Adrenal gland (tissue), 9 donors: ENCODE measurements at regions not wholly inside any gene's neighbourhood (a gene's known extent, or its start where the extent isn't known, plus 50 kb on each side); places are given as distances from the start of the nearest gene placed in this dataset.

Source experiments
- DNase-seq, 7 donors: peaks; one replicate each; pipeline ENCODE4 v3.0.0-alpha.2; 2019 to 2020
- H3K27ac ChIP-seq, 5 donors: fragments of 200-600 bp; sonication (generic) in 4 of 5; 1 replicate in 3 of 5; 2 replicates in 2 of 5; pipeline versions ENCODE4 v1.5.1 to v1.8.0; 2016 to 2020; ENCODE audit warnings: mild to moderate bottlenecking in 1 of 5
- H3K27me3 ChIP-seq: fragments of 200-600 bp; 2 replicates; pipeline ENCODE4 v1.8.0; 2021
- H3K36me3 ChIP-seq, 2 donors: fragments of 200-600 bp; replicated peaks in 1 of 2; 1 replicate in 1 of 2; 2 replicates in 1 of 2; pipeline versions ENCODE4 v1.5.1 to v1.8.0; 2018 to 2022
- H3K4me1 ChIP-seq, 2 donors: fragments of 200-600 bp; replicated peaks in 1 of 2; 1 replicate in 1 of 2; 2 replicates in 1 of 2; pipeline versions ENCODE4 v1.5.1 to v1.8.0; 2018 to 2021
- H3K4me3 ChIP-seq, 4 donors: fragments of 200-600 bp; sonication (generic) in 3 of 4; one replicate each; pipeline ENCODE4 v1.5.1; 2016 to 2018
- H3K9me3 ChIP-seq, 3 donors: fragments of 200-600 bp; sonication (generic) in 1 of 3; replicated peaks in 1 of 3; 1 replicate in 2 of 3; 2 replicates in 1 of 3; pipeline versions ENCODE4 v1.5.1 to v1.8.0; 2016 to 2021
- POLR2A ChIP-seq, 2 donors: fragments of 450-650 bp; IDR thresholded peaks; one replicate each; pipeline ENCODE4 v1.6.1; 2017; ENCODE audit warnings: antibody characterized with exemption in 2 of 2, mild to moderate bottlenecking in 2 of 2, moderate library complexity in 1 of 2
- WGBS, 4 donors: extraction: QIAGEN DNeasy Blood & Tissue Kit in 2 of 4; methylation state at CpG; one replicate each; pipeline versions ENCODE4 v1.1.5 to v1.1.7; 2013 to 2017; 5-methylcytosine and 5-hydroxymethylcytosine counted together
- intact Hi-C, 2 donors: fragments of 100-400 bp; cut with DNase I; formaldehyde crosslinking; loops; one replicate each; pipeline versions ENCODE4 v1.14.1 to v1.15.0; 2022 to 2023
- TF ChIP-seq, protein P1 (sequence below), 6 experiments: fragments of 450-650 bp in 4 of 6; fragments of 200-600 bp in 2 of 6; sonication (generic) in 1 of 6; IDR thresholded peaks; 1 replicate in 5 of 6; 2 replicates in 1 of 6; pipeline versions ENCODE4 v1.5.1 to v1.8.0; 2016 to 2021; ENCODE audit warnings: antibody characterized with exemption in 6 of 6, mild to moderate bottlenecking in 2 of 6, moderate library complexity in 1 of 6
- donor health status: healthy with polysubstance abuse.
- donor health status: Bipolar disorder and iron deficiency.
- donor health status: DM: yes; HTN: yes; CAD: no.
- donor health status: DM: no; HTN: no; CAD: no.
- donor health status: DM: no; HTN: no; CAD: no.

DNA sequence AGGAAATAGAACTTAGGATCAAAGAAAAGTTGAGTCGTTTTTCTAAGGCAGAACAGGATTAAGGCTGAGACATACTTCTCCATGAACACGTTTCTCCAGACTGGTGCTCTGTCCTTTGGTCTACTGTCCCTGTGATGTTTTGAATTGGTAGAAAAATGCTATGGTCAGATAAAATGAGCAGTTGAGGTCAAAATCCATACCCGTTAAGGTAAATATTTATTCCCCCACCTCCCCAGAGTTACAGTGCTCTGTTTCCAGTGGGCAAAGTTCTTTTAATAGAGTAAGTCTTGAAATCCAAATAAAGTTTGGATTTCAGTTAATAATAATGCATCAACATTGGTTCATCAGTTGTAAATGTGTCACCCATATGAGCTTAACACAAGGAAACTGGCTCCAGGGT lies 74.5 kb downstream of the PTHLH start:
- no peaks in the 10 kb centered on the region for H3K4me1 ChIP-seq
- 69 to 85% (median 79%) methylated on average over 3 of the region's 3 CpGs for WGBS, 4 donors
- no peaks in the 10 kb centered on the region for H3K27me3 ChIP-seq
- no peaks in the 10 kb centered on the region for H3K9me3 ChIP-seq
- H3K4me3 ChIP-seq: no peak overlapping the region
- intact Hi-C loops: no loop called here
- DNase-seq: no peak
- no peak overlapping the region for H3K27ac ChIP-seq
- H3K36me3 ChIP-seq: no peaks in the 10 kb centered on the region
- TF ChIP-seq, protein P1, sequence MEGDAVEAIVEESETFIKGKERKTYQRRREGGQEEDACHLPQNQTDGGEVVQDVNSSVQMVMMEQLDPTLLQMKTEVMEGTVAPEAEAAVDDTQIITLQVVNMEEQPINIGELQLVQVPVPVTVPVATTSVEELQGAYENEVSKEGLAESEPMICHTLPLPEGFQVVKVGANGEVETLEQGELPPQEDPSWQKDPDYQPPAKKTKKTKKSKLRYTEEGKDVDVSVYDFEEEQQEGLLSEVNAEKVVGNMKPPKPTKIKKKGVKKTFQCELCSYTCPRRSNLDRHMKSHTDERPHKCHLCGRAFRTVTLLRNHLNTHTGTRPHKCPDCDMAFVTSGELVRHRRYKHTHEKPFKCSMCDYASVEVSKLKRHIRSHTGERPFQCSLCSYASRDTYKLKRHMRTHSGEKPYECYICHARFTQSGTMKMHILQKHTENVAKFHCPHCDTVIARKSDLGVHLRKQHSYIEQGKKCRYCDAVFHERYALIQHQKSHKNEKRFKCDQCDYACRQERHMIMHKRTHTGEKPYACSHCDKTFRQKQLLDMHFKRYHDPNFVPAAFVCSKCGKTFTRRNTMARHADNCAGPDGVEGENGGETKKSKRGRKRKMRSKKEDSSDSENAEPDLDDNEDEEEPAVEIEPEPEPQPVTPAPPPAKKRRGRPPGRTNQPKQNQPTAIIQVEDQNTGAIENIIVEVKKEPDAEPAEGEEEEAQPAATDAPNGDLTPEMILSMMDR (IDR thresholded peaks at IDR 0.05): no peak
- TF ChIP-seq POLR2A (IDR thresholded peaks at IDR 0.05): no peak

DNA sequence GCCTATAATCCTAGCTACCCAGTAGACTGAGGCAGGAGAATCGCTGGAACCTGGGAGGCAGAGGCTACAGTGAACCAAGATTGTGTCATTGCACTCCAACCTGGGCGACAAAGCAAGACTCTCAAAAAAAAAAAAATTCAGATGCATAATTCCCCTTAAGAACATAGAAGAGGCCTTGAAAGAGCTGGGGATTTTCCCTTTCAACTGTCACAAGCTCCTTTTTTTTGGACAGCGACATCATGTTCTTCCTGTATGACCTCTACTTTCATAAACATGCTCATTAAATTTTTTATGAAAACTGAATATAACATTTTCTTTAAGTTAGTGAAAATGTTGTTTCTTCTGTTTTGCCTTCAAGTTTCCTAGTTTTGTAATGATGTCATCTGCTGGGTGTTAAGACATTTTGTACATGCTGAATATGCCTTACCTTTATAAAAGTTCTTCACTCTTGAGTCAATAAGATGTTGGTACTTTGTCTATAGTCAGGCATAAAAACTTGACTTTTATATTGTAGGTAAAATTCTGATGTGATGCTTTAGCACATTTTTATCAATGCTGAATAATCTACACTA lies 76.0 kb downstream of the PTHLH start:
- Histone ChIP-seq H3K4me3 (no peak overlapping the region), H3K27me3 (no peaks in the 10 kb centered on the region), H3K9me3 (no peaks in the 10 kb centered on the region), H3K27ac (no peak overlapping the region), H3K4me1 (no peaks in the 10 kb centered on the region), H3K36me3 (no peaks in the 10 kb centered on the region)
- WGBS, 4 donors: 64 to 74% (median 69%) methylated on average over 3 of the region's 3 CpGs
- no peak for DNase-seq
- no peak for TF ChIP-seq POLR2A (IDR thresholded peaks at IDR 0.05)
- TF ChIP-seq, protein P1 (IDR thresholded peaks at IDR 0.05): no peak
- intact Hi-C loops: no loop called here

DNA sequence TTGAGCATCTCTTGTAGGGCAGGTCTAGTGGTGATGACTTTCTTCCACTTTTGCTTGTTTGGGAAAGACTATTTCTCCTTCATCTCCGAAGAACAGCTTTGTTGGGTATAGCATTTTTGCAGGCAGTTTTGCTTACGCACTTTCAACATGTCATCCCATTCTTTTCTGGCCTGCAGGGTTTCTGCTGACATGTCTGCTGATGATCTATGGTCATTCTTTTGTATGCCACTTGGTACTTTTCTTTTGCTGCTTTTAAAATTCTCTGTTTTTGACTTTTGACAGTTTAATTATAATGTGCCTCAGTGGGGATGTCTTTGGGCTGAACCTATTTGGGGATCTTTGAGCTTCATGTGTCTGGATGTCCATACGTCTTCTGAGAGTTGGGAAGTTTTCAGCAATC lies 78.2 kb downstream of the PTHLH start:
- TF ChIP-seq, protein P1 (IDR thresholded peaks at IDR 0.05): no peak
- no peak for TF ChIP-seq POLR2A (IDR thresholded peaks at IDR 0.05)
- no peaks in the 10 kb centered on the region for H3K4me1 ChIP-seq
- no peak overlapping the region for H3K27ac ChIP-seq
- no peak for DNase-seq
- no peak overlapping the region for H3K4me3 ChIP-seq
- no peaks in the 10 kb centered on the region for H3K9me3 ChIP-seq
- WGBS, 4 donors: 66 to 89% (median 77%) methylated on average over 3 of the region's 3 CpGs
- intact Hi-C loops: no loop called here
- no peaks in the 10 kb centered on the region for H3K36me3 ChIP-seq
- H3K27me3 ChIP-seq: no peaks in the 10 kb centered on the region

DNA sequence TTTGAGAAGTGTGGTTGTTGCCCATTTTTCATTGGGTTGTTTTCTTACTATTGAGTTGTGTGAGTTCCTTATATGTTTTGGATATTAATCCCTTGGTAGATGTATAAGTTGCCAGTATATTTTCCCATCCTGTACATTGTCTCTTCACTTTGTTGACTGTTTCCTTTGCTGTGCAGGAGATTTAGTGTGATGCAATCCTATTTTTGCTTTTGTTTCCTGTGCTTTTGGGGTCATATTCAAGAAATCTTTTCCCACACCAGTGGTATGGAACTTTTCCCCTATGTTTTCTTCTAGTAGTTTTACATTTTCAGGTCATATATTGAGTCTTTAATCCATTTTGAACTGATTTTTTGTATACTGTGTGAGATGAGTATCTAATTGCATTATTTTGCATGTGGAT lies 92.8 kb downstream of the PTHLH start:
- TF ChIP-seq, protein P1 (IDR thresholded peaks at IDR 0.05): no peak
- no peak for TF ChIP-seq POLR2A (IDR thresholded peaks at IDR 0.05)
- no peak for DNase-seq
- Histone ChIP-seq H3K4me1 (no peaks in the 10 kb centered on the region), H3K9me3 (no peaks in the 10 kb centered on the region), H3K36me3 (no peaks in the 10 kb centered on the region), H3K27me3 (no peaks in the 10 kb centered on the region), H3K27ac (no peak overlapping the region), H3K4me3 (no peak overlapping the region)
- intact Hi-C loops: no loop called here
